ENCODE measurements at regions not wholly inside any gene's neighbourhood (a gene's known extent, or its start where the extent isn't known, plus 50 kb on each side); places are given as distances from the start of the nearest gene placed in this dataset.

- intact Hi-C loops (cut with DNase I), result no loop called here
- no peak for DNase-seq
Observed at GRCh38 chr15:66950114-66950513, 115.3 kb upstream of the SMAD3 start.

- DNase-seq, result no peak
Observed at GRCh38 chr15:66951531-66952320, 113.7 kb upstream of the SMAD3 start.

DNA sequence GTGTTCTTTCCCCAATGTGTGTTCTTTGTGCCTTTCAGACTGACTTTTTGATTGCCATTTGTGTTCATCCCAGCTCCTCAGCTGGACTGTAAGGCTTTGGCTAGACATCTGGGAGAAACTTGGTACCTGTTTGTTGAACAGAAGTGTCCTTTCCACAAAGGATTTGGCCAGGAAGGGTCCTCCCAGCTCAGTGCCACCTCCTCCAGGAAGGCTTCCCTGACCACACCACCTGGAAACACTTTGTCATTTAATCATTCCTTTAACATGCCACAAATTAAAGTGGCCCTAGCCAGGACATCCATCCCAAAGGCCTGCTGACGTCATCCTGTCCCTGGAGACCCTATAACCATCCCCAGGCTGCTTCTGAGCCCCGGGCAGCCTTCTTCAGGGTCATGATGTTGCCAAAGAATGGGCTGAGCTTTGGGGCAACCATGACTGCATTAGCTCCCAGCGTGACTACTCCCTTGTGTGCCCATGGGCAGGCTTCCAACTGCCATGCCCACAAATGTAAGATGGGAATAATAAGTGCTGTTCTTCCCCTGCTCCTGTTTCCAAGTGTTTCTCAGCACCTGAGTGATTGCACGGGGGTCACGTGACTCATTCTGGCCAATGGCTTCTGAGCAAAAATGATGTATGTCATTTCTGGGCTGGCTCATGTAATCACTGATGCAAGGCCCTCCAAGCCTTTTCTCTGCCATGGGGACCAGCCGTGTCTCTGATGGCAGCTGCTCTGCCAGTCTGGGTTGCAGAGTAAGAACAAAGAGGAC, 112.5 kb upstream of the SMAD3 start:
- no peak for DNase-seq
- intact Hi-C loops (cut with DNase I), result no loop called here

More at GRCh38 chr15:66951531-66952320, 113.7 kb upstream of the SMAD3 start:
- intact Hi-C loops (cut with DNase I), result no loop called here

- intact Hi-C loops (cut with DNase I), result no loop called here
- no peak for DNase-seq
Observed at GRCh38 chr15:66953523-66954229, 111.7 kb upstream of the SMAD3 start.

- no peak for DNase-seq
- intact Hi-C loops (cut with DNase I), result no loop called here
Observed at GRCh38 chr15:66954601-66955000, 110.8 kb upstream of the SMAD3 start.

- DNase-seq, result no peak
- intact Hi-C loops (cut with DNase I), result no loop called here
Observed at GRCh38 chr15:66955001-66955516, 110.3 kb upstream of the SMAD3 start.

DNA sequence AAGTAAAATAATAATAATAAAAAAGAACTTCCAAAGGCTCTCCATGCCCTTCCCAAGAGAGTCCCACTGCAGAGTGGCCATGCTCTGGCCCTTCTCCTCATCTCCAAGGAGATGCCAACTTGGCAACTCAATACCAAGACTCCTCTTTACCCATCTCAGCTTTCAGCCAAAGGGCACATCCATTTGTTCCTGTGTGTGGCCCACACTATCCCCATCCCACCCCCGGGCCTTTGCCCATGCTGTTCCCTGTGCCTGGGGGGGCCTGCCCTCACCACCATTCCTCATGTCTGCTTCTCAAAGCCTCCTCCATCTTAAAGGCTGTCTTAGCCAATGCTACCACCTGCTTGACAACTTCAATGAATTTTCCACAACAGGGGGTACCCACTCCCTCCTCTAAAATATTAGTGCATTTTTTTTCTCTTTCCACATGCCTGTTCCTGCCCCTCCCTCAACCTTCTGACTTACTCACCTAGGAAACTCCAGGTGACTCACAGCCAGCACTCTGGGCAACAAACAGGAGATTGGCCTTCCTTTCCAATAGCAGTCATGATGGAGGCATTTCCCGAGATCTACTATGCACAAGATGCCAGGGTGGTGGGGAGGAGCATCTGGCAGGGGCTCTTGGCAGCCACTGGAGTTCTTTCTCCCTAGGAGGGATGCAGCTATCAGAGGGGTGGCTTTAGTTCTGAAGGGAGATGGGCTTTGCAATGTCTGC, 109.4 kb upstream of the SMAD3 start:
- intact Hi-C loops (cut with DNase I), result no loop called here

DNA sequence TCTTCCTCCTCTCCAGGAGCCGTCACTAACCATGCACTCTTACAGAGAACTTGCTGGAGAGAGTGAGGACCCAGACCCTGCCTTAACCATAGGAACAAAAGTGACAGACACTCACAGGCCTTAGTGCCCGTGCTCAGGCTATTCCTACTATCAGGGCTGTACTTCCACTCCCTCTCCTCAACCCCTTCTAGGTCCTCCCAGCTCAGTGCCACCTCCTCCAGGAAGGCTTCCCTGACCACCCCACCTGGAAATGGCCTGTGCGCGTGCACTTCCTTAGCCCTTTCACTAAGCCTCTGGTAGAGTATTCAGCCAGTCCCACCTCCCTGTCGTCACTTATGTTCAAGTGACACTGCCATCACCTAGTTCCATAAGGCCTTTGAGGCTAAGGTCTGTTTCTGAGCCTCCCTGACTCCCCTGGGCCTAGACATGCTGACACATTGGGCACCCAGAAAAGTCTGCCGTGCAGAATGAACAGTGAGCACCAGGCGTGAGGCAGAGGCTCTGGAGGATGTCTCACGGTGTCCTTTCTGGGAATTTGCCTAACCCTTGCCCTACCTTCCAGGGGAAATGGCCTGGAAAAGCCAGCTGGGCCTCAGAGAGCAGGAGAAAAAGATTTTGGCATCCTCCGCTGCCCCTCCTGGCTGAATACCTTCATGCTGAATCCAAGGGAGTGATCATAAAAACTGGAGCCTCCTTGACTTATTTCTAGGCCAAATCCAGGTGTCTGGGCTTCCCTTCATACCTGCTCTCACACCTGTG, 108.6 kb upstream of the SMAD3 start:
- DNase-seq, result peak in 1 of 42 donors; percentile 13
- intact Hi-C loops (cut with DNase I), result no loop called here

More for the DNA sequence above, 109.4 kb upstream of the SMAD3 start:
- no peak for DNase-seq

DNA sequence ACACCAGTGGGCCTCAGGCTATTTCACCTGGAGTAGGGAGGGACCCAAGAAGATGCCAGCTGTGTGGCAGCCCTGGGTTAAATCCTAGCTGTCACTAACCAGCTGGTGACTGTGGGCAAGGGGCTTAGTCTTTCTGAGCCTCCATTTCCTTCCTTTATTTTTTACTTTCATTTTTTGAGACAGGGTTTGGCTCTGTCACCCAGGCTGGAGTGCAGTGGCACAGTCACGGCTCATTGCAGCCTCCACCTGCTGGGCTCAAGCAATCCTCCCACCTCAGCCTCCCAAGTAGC, 108.0 kb upstream of the SMAD3 start:
- intact Hi-C loops (cut with DNase I), result no loop called here
- peak in 1 of 42 donors; percentile 6 for DNase-seq

- intact Hi-C loops (cut with DNase I), result no loop called here
- no peak for DNase-seq
Observed at GRCh38 chr15:66959066-66959465, 106.3 kb upstream of the SMAD3 start.

- DNase-seq, result no peak
- intact Hi-C loops (cut with DNase I), result no loop called here
Observed at GRCh38 chr15:66959875-66960274, 105.5 kb upstream of the SMAD3 start.

GRCh38 chr15:66960519-66960918, 104.9 kb upstream of the SMAD3 start:
- intact Hi-C loops (cut with DNase I), result no loop called here
- DNase-seq, result no peak

- peak in 3 of 42 donors; percentile 16 to 46 (median 38) for DNase-seq
- intact Hi-C loops (cut with DNase I), result no loop called here
Observed at GRCh38 chr15:66961407-66961884, 104.0 kb upstream of the SMAD3 start.

- DNase-seq, result no peak
Observed at GRCh38 chr15:66961901-66962300, 103.5 kb upstream of the SMAD3 start.

GRCh38 chr15:66962522-66962921, 102.9 kb upstream of the SMAD3 start:
- DNase-seq, result no peak
- intact Hi-C loops (cut with DNase I), result no loop called here

More at GRCh38 chr15:66961901-66962300, 103.5 kb upstream of the SMAD3 start:
- intact Hi-C loops (cut with DNase I), result no loop called here

DNA sequence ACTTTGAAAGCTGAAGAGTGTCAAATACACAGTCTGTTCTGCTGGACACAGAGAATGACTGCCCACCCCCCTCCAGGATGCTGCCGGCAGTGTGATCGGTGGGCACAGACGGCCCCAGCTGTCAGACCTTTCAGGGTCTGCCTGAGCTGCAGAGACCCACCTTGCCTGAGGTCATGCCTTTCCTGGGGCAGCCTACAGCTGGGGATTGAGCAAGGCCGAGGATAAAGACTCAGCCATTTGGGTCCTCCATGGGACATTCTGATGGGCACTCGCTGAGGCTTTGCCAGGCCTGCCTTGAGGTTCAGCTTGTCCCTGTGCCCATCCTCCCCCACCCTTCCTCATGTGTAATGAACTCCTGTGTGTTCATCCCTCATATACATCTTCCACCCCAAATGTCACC, 102.3 kb upstream of the SMAD3 start:
- DNase-seq, result no peak
- intact Hi-C loops (cut with DNase I), result no loop called here

GRCh38 chr15:66963710-66964109, 101.7 kb upstream of the SMAD3 start:
- DNase-seq, result no peak
- intact Hi-C loops (cut with DNase I), result no loop called here

DNA sequence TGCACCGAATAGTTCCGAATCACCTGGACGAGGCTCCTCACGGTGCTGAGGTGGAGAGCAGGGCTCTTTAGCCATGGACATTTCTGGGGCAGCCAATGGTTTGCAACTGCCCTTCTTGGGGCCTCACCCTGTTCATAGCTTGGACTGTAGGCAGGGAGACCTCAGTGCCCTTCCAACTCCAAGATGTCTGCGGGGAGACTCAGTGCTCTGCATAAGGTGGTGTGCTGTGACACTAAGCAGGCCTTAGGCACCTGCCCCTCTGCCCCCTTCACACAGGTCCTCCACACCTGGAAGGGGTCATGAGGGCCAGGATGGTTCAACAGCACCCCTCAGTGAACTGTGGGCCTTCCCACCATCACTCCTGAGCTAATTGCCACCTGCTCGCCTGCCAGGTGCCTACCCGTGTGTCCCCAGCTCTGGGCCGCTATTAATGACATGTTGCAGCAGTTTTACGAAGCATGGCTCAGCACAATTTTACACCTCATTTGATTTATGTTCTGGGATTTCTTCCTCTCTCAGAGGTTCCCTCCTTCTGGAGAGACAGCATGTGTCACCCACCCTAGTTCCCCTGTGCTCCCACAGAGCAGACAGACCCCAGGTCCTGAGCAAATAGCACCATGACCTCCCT, 101.2 kb upstream of the SMAD3 start:
- DNase-seq, result no peak
- intact Hi-C loops (cut with DNase I), result no loop called here
